HG02870 (cell line): ENCODE measurements at regions not wholly inside any gene's neighbourhood (a gene's known extent, or its start where the extent isn't known, plus 50 kb on each side); places are given as distances from the start of the nearest gene placed in this dataset.

Experiments used
- ATAC-seq: cut with Tn5 transposase; IDR thresholded peaks from one replicate; pipeline ENCODE4 v1.9.1; 2021; ENCODE audit warnings: mild to moderate bottlenecking, moderate library complexity; ENCODE audit not compliant: unreplicated experiment

GRCh38 chr2:57893786-57894185 lies 152.8 kb upstream of the VRK2 start:
- no peak for ATAC-seq

- ATAC-seq, result no peak
Observed at GRCh38 chr2:57894381-57894780, 152.2 kb upstream of the VRK2 start.

GRCh38 chr2:57897920-57898319 lies 148.7 kb upstream of the VRK2 start:
- no peak for ATAC-seq

GRCh38 chr2:57899898-57900297 lies 146.7 kb upstream of the VRK2 start:
- no peak for ATAC-seq

- no peak for ATAC-seq
Observed at GRCh38 chr2:57902578-57902977, 144.0 kb upstream of the VRK2 start.

- ATAC-seq, result peak; percentile 72
Observed at GRCh38 chr2:57906152-57906732, 140.4 kb upstream of the VRK2 start.

GRCh38 chr2:57907411-57907810 lies 139.2 kb upstream of the VRK2 start:
- no peak for ATAC-seq

- ATAC-seq, result peak; percentile 61
Observed at GRCh38 chr2:57908736-57909161, 137.9 kb upstream of the VRK2 start.

- no peak for ATAC-seq
Observed at GRCh38 chr2:57918126-57918525, 128.5 kb upstream of the VRK2 start.

- ATAC-seq, result no peak
Observed at GRCh38 chr2:57920342-57920939, 126.2 kb upstream of the VRK2 start.

- ATAC-seq, result no peak
Observed at GRCh38 chr2:57934659-57935058, 111.9 kb upstream of the VRK2 start.

- no peak for ATAC-seq
Observed at GRCh38 chr2:57936216-57936615, 110.4 kb upstream of the VRK2 start.

GRCh38 chr2:57937456-57937855 lies 109.2 kb upstream of the VRK2 start:
- ATAC-seq, result no peak

- no peak for ATAC-seq
Observed at GRCh38 chr2:57941816-57942215, 104.8 kb upstream of the VRK2 start.

GRCh38 chr2:57943315-57943714 lies 103.3 kb upstream of the VRK2 start:
- no peak for ATAC-seq

GRCh38 chr2:57947398-57947797 lies 99.2 kb upstream of the VRK2 start:
- no peak for ATAC-seq

GRCh38 chr2:57954020-57954419 lies 92.6 kb upstream of the VRK2 start:
- ATAC-seq, result no peak

- no peak for ATAC-seq
Observed at GRCh38 chr2:57957238-57957637, 89.4 kb upstream of the VRK2 start.

- ATAC-seq, result no peak
Observed at GRCh38 chr2:57959390-57959789, 87.2 kb upstream of the VRK2 start.

- no peak for ATAC-seq
Observed at GRCh38 chr2:57962861-57963260, 83.7 kb upstream of the VRK2 start.

- no peak for ATAC-seq
Observed at GRCh38 chr2:57965219-57965618, 81.4 kb upstream of the VRK2 start.

- ATAC-seq, result no peak
Observed at GRCh38 chr2:57965961-57966360, 80.6 kb upstream of the VRK2 start.

- no peak for ATAC-seq
Observed at GRCh38 chr2:57973621-57974186, 72.9 kb upstream of the VRK2 start.
